ENCODE measurements at regions not wholly inside any gene's neighbourhood (a gene's known extent, or its start where the extent isn't known, plus 50 kb on each side); places are given as distances from the start of the nearest gene placed in this dataset.

GRCh38 chrX:65253817-65254216 is 277.6 kb upstream of the ZC4H2 start:
- TF ChIP-seq CTCF (IDR thresholded peaks at IDR 0.05): no peak
- no peak for TF ChIP-seq POLR2A (IDR thresholded peaks at IDR 0.05)
